Activated CD8-positive, alpha-beta memory T cell treated with anti-CD3 and anti-CD28 coated beads, Interleukin-2, amount 50 U/mL, for 24 hours (primary cell): ENCODE measurements at regions not wholly inside any gene's neighbourhood (a gene's known extent, or its start where the extent isn't known, plus 50 kb on each side); places are given as distances from the start of the nearest gene placed in this dataset.
"Not testable (repeated sequence)": the region's sequence is repeated elsewhere in the genome, so short reads cannot be mapped to it uniquely, and the experiment has no call there.

Experiments
- DNase-seq: peaks from one replicate; pipeline ENCODE4 v3.0.0-alpha.2; 2020; ENCODE audit errors: extremely low read depth

DNA sequence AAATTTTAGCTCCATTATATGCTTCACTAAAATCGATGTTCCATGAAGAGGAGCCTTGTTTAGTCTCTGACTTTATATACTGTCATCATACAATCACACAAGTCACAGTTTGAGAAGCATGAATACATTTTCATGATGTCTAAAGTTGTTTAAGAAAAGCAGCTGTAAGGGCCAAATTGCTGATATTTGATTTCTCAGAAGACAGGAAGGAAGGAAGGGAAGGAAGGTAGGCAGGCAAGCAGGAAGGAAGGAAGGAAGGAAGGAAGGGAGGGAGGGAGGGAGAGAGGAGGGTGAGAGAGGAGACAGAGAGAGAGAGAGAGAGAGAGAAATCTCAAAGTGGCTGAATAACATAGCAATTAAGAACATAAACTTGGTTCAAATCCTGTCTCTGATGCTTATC is 153.7 kb downstream of the RTL9 start:
- DNase-seq, result no peak

DNA sequence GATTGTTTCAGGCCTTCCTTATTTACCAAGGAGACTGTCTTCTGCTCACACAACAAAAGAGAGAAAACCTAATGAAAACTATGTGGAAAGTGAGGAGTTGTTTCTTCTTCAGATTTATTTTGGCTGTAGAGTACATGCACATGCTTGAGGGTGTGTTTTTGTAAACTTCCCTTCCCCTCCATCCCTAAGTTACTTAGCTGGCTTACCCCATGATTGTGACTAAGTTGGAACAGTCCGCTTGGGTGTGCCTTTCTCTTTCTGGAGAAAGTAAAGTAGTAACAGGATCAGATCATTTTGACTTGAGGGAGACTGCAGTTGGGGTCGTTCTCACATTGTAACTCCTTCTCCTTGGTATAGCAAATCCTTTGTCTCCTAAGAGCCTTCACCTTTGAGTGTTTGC is 155.9 kb downstream of the RTL9 start:
- no peak for DNase-seq

DNA sequence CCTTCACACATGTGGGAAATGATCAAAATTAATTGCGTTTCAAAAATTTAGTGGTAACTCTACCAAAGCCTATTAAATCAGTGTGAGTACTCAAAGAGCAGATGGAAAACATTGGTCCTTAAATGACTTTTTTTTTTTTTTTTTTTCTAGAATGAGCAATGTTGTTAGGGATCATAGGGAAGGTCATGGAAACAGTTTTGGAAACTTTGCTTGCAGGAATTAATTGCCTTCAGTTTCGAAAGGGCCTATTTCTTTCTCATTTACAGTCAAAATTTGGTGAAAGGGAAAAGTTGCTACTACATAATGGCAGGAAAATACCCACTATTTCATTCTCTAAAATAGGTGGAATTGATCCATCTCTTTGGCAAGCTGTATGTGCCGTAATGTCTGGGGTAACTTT is 160.9 kb downstream of the RTL9 start:
- no peak for DNase-seq

DNA sequence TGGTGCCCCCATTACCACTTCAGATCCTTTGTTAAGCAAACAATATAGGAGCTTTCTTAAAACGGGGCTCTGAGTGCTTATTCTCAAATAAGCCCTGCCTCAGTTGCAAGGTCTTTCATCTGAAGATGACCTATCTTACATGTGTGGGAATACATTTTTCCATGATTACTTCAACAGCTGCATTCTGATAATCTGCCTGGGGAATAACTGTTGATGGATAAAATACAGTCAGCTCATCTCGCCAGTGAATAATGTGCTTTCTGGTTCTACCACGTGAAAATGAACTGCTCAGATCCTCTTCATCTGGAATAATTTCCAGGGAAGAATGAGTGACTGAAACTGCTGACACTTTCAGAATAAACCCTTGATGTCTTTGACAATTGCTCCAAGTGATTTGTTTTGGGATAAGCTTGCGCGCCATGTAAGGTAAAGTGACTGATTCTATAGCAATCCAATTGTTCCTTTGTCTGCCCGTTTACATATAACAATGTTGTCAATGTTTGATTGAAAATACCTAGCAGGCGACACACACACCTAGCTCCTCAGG is 161.3 kb downstream of the RTL9 start:
- no peak for DNase-seq

DNA sequence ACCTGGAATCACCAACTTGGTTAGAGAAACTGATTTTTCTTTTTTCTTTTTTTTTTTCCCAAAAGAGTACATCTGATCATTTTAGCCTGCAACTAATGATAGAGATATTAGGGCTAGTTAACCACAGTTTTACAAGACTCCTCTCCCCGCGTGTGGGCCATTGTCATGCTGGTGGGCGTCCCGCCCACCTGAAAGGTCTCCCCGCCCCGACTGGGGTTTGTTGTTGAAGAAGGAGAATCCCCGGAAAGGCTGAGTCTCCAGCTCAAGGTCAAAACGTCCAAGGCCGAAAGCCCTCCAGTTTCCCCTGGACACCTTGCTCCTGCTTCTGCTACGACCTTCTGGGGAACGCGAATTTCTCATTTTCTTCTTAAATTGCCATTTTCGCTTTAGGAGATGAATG is 162.0 kb downstream of the RTL9 start:
- not testable (repeated sequence) for DNase-seq

DNA sequence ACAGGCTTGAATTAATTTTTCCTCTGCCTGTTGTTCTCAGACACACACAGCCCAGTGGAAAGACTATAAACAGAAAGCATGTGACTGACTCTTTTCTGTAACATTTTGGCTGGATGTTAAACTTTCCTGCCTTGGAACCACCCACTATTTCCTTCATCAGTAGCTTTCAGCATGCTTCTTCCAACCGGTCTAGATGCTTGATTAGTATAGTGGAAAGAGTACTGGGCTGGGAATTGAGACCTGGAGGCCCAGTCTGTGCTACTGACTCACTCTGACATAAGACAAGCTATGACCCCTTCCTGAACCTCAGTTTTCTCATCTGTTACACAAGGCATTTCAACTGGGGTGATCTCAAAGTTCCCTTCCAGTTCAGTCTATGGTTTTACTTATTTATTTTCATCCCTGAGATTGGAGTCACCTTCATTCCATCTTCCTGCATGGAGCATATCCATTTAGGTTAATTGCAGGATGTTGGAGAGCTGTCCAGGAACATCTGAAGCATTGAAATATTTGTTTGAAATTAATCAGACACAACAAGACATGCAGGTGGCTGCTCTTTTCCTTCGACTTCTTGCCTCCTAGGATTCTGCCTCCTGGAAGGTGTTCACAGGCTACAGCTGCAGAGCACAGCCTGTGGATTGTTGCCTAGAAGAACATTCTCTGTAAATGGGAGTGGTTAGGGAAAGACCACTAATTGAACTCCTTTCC is 173.4 kb downstream of the RTL9 start:
- DNase-seq, result no peak

DNA sequence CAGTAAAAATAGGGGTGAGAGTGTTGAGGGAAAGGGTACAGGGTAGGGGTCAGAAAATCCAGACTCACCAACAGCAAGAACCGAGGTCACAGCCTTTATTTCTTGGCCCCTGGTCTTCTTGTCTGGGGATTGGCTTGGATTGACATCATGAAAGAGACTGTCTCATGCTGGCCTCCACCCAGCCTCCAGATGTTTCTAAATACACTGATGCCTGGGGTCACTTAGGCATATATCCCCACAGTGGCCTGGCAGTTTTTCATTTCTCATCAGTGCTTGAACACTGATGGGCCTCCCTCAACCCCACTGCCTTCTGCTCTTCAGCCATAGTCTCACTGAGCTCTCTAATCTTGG is 173.9 kb downstream of the RTL9 start:
- no peak for DNase-seq

DNA sequence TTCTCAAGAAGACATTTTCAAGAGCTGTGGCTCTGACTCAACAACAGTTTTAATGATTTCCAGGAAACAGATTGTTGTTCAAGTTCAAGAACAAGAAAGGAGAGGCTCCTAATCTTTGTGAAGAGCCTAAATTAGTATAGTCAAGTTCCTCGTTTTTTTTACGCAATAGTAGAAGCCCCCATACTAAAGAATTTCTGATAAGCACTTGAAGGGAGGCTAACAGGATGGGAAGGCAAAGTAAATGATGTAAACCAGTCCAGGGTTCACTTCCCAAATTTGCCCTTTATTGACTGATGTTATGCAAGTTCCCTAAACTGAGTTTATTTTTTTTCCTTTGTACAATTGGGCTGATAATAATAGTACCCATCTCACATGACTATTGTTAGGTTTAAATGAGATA is 178.2 kb downstream of the RTL9 start:
- no peak for DNase-seq

DNA sequence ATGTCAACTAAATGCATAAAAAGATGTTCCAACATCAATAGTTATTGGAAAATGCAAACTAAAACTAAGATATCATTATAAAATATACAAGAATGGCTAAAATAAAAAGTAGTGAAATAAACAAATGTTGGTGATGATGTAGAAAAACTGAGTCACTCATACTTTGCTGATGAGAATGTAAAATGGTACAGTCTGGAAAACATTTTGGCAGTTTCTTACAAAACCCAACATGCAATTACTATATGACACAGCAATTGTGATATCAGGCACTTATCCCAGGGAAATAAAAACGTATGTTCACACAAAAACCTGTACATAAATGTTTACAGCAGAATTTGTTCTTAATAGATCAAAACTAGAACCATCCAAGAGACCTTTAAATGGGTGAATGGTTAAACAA is 182.6 kb downstream of the RTL9 start:
- DNase-seq, result no peak

DNA sequence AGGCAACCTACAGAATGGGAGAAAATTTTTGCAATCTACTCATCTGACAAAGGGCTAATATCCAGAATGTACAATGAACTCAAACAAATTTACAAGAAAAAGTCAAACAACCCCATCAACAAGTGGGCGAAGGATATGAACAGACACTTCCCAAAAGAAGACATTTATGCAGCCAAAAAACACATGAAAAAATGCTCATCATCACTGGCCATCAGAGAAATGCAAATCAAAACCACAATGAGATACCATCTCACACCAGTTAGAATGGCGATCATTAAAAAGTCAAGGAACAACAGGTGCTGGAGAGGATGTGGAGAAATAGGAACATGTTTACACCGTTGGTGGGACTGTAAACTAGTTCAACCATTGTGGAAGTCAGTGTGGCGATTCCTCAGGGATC is 192.2 kb downstream of the RTL9 start:
- DNase-seq, result not testable (repeated sequence)

DNA sequence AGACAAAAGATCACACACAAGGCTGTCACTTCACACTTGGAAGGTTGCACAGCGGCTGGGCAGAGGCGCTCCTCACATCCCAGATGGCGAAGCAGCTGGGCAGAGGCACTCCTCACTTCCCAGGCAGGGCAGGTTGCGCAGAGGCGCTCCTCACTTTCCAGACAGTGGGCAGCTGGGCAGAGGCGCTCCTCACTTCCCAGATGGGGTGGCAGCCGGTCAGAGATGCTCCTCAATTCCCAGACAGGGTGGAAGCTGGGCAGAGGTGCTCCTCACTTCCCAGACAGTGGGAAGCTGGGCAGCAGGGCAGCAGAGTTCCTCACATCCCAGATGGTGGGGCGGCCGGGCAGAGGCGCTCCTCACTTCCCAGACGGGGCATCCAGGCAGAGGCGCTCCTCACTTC is 199.2 kb downstream of the RTL9 start:
- DNase-seq, result no peak

DNA sequence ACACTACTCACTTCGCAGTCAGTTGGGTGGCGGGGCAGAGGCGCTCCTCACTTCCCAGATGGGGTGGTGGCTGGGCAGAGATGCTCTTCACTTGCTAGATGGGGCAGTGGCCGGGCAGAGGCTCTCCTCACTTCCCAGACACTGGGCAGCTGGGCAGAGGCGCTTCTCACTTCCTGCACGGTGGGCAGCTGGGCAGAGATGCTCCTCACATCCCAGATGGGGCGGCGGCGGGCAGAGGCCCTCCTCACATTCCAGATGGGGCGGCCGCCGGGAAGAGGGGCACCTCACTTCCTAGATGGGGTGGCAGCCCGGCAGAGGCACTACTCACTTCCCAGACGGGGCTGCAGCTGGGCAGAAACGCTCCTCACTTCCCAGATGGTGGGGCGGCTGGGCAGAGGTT is 199.8 kb downstream of the RTL9 start:
- no peak for DNase-seq

DNA sequence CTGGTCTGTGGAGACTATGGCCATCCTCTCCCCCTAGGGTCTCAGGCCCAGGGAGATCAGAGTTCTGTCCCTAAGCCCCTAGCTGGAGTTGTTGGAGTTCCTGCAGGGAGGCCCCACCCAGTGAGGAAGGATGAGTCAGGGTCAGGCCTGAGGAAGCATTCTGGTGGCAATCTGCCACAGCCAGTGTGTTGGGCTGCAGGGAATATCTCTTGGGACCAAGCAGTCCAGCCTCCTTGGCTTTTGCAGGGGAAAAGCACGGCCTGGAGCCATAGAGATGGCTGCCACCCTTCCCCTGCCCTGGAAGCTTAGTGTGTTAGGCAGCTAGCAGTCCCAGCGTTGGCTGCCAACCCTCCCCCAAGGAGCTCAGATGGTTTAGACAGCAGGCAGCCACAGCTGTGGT is 202.4 kb downstream of the RTL9 start:
- no peak for DNase-seq

DNA sequence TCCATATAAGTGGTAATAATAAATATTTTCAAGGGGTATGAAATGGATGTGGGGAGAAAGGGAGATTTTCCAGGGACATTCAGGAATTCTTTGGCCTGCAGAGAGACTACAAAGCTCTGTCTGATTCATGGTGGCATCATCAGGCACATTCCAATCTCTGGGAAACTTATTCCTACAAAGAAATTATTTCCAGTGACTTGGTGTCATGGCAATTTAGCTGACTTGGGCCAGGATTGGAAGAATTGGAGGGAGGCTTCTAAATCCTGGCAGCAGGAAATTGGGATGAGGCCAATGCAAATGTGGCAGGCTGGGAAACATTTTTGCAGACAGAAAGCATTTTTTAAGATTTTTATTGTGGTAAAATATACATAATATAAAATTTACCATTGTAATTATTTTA is 204.6 kb downstream of the RTL9 start:
- no peak for DNase-seq

DNA sequence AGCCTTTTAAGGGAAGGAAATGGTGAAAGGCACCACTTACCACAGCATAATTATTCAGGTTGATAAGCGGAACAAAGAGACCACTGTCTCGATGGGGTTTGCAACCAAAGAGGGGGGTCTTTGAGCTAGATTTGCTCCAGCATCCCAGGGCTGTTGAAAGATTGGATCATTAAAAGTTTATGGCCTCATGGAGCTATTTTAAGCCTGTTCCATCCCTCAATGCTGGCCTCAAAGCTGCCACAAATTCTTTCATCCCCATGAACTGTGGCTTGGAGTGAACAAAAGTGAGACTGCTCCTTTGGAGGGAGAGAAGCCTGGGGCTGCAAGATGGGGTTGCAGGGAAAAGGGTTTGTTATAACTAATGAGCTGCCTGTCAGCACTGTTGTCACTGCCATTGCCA is 209.8 kb downstream of the RTL9 start:
- no peak for DNase-seq

DNA sequence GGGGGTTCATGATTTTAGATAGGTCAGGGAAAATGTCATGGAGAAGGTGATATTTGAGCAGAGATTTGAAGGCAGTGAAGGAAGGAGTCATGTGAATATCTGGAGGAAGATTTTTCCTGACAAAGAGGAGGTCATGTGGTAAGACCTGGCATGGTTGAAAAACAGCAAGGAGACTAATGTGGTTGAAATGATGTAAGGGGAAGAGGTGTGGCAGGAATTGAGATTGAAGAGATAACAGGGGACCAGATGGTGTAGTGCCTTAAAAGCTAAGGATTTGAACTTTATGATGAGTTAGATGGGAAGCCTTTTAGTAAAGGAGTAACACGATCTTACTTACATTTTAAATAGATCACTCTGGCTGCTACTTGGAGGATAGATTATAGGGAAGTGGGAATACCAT is 210.9 kb downstream of the RTL9 start:
- DNase-seq, result no peak

DNA sequence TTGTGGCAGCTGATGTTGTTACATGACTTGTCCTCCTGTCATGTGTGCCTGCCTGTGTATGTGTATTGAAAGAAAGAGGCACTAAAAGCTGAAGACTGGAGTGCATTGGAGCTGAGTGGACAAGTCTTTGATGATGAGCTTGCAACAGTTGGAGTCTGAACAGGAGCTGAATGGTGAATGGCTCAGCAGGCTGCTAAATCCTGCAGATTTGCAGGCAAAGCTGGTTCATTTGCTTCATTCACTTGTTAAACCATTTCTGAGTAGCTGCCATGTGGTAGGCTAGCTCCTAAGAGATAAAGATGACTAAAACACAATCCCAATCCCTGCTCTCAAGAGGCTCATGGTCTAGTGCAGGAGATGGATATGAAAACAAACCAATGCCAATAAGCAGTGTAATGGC is 217.3 kb downstream of the CHRDL1 start:
- no peak for DNase-seq

DNA sequence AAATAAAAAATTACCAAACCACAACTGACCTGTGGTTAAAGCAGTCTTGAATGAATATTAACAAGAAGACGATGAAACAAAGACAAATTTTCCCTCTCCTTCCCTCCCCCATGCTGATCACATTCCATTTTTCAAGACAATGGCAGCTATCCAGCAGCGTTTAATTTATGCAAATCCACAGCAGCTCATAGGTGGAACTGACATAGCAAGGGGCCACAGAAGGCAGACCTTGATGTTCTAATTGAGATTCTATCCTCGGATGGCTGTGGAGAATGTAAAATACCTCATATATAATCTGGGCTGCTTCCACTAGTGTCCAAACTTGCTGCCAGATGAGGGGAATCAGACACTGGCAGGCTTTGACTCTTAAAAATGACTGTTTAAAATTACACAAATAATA is 211.5 kb downstream of the CHRDL1 start:
- DNase-seq, result no peak

DNA sequence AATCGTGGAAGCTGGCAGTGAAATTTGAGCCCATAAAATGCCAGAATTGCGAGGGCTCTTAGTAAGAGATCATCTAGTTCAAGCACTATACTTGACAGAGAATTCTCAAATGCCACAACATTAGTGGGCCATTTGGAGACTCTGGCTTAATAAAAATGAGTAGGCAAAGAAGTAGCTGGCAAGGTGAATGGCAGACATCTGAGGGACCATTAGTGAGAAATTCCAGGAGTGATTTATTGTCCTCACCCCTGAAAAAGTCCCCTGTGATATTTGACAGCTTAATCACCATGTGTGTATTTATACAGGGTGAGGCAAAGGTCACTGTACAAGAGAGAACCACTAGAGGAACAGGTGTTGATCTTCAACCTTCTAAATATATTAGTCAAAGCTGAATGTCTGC is 207.5 kb downstream of the CHRDL1 start:
- no peak for DNase-seq

DNA sequence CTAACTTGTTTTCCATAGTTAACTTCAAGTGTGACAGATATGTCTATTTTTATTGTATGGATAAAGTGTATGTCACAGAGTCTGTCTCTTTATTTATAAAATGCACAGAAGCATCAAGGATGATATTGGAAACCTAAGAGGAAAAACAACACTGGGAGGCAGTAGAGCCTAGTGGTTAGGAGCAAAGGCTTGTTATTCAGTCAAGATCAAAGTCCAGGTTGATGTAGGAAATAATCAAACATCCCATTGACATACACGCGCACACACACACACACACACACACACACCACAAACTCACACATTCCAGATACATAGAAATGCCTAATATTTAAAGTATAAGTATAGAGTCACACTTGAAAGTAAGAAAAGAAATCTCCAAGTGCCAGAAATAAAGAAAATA is 206.8 kb downstream of the CHRDL1 start:
- no peak for DNase-seq

DNA sequence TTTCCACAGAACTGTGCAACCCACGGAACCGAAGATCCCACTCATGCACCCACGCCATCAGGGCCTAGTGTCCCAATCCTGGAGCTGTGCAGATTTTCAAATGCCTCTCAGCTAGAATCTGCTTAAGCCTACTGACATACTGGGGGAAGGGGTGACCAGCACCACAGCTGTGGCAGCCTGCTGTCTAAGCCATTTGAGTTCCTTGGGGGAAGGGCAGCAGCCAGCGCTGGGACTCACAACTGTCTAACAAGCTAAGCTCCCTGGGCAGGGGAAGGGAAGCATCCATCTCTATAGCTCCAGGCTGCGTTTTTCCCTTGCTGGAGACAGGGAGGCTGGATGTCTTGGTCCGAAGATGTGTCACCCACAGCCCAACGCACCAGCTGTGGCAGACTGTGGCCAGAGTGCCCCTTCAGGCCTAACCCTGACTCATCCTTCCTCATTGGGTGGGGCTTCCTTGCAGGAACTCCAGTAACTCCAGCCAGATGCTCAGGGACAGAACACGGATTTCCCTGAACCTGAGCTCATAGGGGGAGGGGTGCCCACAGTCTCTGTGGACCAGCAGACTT is 194.8 kb downstream of the CHRDL1 start:
- DNase-seq, result no peak

DNA sequence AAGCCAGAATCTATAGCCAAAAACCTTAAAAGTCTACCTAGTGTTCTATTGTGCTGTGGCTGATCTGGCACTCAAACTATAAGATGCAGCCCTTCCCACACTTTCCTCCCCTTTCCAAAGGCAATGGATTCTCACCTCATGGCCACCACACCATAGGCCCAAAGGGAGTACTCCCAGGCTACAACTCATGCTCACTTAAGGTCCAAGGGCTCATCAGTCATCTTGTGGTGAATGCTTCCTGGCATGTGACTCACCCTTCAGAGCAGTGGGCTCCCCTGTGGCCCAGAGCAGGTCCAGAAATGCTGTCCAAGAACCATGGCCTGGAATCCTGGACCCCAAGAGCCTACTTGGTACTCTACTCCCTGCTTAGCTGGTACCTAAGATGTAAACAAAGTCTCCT is 181.0 kb downstream of the CHRDL1 start:
- DNase-seq, result no peak
